Spleen (tissue), 7 donors: ENCODE measurements at regions not wholly inside any gene's neighbourhood (a gene's known extent, or its start where the extent isn't known, plus 50 kb on each side); places are given as distances from the start of the nearest gene placed in this dataset.

ENCODE experiments used
- POLR2A ChIP-seq, 3 donors: fragments of 450-650 bp; IDR thresholded peaks; one replicate each; pipeline ENCODE4 v1.5.1; 2017; ENCODE audit warnings: antibody characterized with exemption in 3 of 3, mild to moderate bottlenecking in 1 of 3
- POLR2AphosphoS5 ChIP-seq, 3 donors: sonication (generic); formaldehyde crosslinking; IDR thresholded peaks; one replicate each; pipeline ENCODE4 v1.5.1; 2017; ENCODE audit warnings: antibody characterized with exemption in 3 of 3
- TF ChIP-seq, protein P1 (sequence below), 11 experiments: fragments of 200-600 bp in 7 of 11; fragments of 450-650 bp in 4 of 11; sonication (generic) in 4 of 11; IDR thresholded peaks in 8 of 11; conservative IDR thresholded peaks in 3 of 11; 1 replicate in 7 of 11; 2 replicates in 4 of 11; pipeline versions ENCODE4 v1.4.0 to v1.8.0; 2016 to 2021; ENCODE audit warnings: antibody characterized with exemption in 11 of 11, inconsistent platforms in 4 of 11, mild to moderate bottlenecking in 1 of 11
- donor health status: DM: no; HTN: no; CAD: no; lungs with moderate emphysema.
- donor health status: DM: no; HTN: no; CAD: no.
- donor health status: DM: no; HTN: no; CAD: no.

GRCh38 chr4:33065749-33066148 is 2345.6 kb downstream of the PCDH7 start:
- TF ChIP-seq, protein P1, sequence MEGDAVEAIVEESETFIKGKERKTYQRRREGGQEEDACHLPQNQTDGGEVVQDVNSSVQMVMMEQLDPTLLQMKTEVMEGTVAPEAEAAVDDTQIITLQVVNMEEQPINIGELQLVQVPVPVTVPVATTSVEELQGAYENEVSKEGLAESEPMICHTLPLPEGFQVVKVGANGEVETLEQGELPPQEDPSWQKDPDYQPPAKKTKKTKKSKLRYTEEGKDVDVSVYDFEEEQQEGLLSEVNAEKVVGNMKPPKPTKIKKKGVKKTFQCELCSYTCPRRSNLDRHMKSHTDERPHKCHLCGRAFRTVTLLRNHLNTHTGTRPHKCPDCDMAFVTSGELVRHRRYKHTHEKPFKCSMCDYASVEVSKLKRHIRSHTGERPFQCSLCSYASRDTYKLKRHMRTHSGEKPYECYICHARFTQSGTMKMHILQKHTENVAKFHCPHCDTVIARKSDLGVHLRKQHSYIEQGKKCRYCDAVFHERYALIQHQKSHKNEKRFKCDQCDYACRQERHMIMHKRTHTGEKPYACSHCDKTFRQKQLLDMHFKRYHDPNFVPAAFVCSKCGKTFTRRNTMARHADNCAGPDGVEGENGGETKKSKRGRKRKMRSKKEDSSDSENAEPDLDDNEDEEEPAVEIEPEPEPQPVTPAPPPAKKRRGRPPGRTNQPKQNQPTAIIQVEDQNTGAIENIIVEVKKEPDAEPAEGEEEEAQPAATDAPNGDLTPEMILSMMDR (IDR thresholded peaks at IDR 0.05 in 8 of 11, conservative IDR thresholded peaks at IDR 0.05 in 3 of 11): no peak
- TF ChIP-seq POLR2AphosphoS5 (IDR thresholded peaks at IDR 0.05) (no peak), POLR2A (IDR thresholded peaks at IDR 0.05) (no peak)
